ENCODE measurements at regions not wholly inside any gene's neighbourhood (a gene's known extent, or its start where the extent isn't known, plus 50 kb on each side); places are given as distances from the start of the nearest gene placed in this dataset.

- no peak for TF ChIP-seq CTCF (IDR thresholded peaks at IDR 0.05)
- TF ChIP-seq EP300 (IDR thresholded peaks at IDR 0.05): no peak
Observed at GRCh38 chr5:131081913-131082488, 83.1 kb downstream of the HINT1 start.
